VCaP (cell line): ENCODE measurements at regions not wholly inside any gene's neighbourhood (a gene's known extent, or its start where the extent isn't known, plus 50 kb on each side); places are given as distances from the start of the nearest gene placed in this dataset.

ENCODE experiments used
- H3K27ac ChIP-seq: fragments of 450-650 bp; 2 replicates; pipeline ENCODE4 v1.5.1; 2017
- TF ChIP-seq, protein P1 (sequence below): fragments of 450-650 bp; conservative IDR thresholded peaks from 2 replicates; pipeline ENCODE4 v1.5.1; 2017; ENCODE audit warnings: mild to moderate bottlenecking, moderate library complexity

DNA sequence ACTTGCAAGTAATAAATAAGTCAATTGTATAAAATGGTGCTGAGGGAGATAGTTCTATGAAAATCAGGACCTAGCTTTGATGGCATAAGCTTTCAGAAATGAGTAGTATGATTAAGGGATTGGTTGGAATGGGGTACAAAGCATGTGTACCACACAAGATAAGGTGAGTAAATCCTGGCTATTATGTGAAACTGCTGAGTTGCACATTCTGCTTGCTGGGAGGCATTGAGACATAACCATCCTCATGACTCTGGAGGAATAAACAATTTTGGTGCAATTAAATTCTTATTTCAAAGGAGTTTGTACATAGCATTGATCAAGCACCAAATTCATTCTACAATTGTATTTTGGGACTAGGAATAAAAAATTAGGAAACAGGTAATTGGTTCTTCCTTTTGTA is 755.2 kb upstream of the ACO1 start:
- H3K27ac ChIP-seq, result no peak overlapping the region
- TF ChIP-seq, protein P1, sequence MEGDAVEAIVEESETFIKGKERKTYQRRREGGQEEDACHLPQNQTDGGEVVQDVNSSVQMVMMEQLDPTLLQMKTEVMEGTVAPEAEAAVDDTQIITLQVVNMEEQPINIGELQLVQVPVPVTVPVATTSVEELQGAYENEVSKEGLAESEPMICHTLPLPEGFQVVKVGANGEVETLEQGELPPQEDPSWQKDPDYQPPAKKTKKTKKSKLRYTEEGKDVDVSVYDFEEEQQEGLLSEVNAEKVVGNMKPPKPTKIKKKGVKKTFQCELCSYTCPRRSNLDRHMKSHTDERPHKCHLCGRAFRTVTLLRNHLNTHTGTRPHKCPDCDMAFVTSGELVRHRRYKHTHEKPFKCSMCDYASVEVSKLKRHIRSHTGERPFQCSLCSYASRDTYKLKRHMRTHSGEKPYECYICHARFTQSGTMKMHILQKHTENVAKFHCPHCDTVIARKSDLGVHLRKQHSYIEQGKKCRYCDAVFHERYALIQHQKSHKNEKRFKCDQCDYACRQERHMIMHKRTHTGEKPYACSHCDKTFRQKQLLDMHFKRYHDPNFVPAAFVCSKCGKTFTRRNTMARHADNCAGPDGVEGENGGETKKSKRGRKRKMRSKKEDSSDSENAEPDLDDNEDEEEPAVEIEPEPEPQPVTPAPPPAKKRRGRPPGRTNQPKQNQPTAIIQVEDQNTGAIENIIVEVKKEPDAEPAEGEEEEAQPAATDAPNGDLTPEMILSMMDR, result no peak

DNA sequence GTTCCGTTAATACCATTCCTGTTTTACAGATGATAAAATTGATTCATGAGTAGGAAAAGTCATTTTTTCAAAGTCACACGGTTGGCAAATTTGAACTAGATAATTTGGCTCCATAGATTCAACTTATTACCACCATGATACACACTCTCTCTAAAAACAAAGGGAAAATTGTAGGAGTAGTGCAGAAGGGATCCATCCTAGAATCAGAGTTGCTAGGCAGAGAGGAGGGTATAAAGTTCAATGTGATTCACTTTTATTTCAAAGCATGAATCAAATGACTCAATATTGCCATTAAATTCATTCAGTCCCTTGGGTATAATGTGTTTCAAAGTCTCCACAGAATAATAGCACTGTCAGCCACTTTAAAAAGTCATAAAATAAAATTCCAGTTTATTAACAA is 747.2 kb upstream of the ACO1 start:
- no peak overlapping the region for H3K27ac ChIP-seq
- TF ChIP-seq, protein P1, result no peak

DNA sequence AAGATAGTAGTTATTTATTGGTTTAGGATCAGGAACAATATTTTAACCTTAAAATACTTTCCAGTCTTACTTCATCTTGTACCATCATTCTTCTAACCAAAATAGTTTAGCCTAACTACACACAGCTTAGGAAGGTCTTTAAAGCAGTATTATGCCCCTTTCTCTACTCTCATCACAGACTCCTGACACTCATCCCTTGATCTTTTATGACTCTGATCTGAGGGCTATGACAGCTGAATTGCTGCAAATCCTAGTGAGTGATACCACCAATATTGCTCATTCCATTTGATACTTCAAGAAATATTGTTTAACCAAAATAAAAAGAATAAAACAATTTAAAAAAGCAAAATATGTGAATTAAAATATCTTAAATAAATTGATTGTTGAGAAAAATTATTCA is 746.6 kb upstream of the ACO1 start:
- TF ChIP-seq, protein P1, result no peak

DNA sequence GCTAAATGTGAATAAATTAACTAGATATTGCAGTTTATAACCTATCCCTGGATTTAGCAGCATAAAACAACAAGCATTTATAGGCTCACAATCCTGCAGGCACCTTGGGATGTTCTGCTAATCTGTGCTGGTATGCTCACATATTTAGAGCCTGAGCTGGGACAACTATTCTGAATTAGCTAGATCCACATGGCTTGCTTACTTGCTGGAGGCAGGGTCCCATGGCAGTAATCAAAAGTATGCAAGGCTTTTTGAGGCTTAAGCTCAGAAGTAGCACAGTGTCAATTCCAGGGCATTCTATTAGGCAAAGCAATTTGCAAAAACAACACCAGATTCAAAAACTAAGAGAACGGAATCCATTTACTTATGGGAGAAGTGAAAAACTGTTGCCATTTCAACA is 745.0 kb upstream of the ACO1 start:
- TF ChIP-seq, protein P1, result no peak
- no peak overlapping the region for H3K27ac ChIP-seq

More for the DNA sequence above, 746.6 kb upstream of the ACO1 start:
- H3K27ac ChIP-seq, result no peak overlapping the region

DNA sequence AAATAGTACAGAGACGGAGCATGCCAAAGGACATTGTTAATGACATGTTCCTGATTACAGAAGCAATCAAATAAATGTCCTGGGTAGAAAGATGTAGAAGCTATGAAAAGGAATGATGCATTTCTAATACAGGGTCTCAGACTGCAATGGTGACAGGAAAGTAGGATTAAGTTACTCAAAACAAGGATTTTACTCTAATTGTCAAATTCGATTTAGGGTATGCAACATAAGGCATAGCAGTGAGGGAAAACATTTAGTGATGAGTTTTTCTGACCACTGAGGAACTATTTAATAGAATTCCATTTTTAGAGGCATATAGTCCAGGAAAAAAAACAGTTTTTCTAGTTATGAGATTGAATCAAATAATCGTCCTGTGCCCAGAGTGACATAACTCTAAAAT is 715.1 kb upstream of the ACO1 start:
- TF ChIP-seq, protein P1, result no peak
- H3K27ac ChIP-seq, result no peak overlapping the region

DNA sequence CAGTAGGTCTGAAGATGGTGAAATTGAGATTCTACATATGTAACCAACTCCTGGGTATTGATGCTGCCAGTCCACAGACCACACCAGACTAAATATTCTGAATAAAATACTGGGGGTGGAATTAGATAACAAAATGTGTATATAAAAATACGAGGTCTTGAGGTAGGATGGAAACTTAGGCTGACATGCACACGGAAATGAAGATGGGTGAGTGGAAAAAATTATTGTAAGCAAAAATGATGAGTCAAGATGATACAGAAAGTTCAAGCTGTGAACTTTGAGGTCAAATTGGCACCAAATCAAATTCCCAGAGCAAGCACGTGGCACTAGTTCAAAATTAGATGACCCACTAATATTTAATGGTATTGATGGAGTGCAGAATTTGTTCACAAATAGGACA is 713.4 kb upstream of the ACO1 start:
- TF ChIP-seq, protein P1, result no peak
- no peak overlapping the region for H3K27ac ChIP-seq

DNA sequence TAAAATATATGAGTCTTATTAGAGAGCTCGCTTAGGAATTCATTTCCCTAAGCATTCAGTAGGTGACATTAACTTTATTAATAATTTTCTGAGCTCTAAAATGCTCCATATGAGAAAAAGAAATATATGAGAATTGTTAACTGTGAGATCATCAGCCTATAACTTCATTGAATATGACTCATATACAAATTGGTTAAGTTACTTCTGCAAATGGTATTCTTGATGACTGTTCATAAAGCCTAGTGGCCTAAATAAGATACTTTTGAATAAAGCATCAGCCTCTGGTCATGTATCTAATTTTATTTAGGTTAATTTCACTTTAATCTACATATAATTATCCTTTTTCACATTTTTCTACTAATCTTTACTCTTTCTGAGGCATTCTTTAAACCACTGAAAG is 710.2 kb upstream of the ACO1 start:
- no peak overlapping the region for H3K27ac ChIP-seq
- TF ChIP-seq, protein P1, result no peak

DNA sequence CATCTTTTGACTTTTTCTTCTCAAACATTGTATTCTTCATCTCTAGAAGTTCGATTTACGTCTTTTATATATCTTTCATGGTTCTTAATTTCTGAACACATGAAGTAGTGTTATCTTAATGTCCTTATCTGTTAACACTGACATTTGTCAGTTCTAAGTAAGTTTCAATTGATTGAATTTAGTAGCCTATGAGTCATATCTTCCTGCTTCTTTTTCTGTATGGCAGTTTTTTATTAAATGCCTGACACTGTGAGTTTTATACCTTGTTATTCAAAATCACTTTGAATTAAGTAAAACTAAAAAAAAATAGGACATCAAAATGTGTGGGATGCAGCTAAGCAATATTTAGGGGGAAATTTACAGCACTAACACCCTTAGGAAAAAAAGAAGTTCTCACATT is 707.0 kb upstream of the ACO1 start:
- H3K27ac ChIP-seq, result no peak overlapping the region
- TF ChIP-seq, protein P1, result no peak
